HepG2 (cell line): ENCODE measurements at regions not wholly inside any gene's neighbourhood (a gene's known extent, or its start where the extent isn't known, plus 50 kb on each side); places are given as distances from the start of the nearest gene placed in this dataset.

ENCODE experiments used
- EP300 ChIP-seq, 3 experiments: sonication (generic) in 1 of 3; formaldehyde crosslinking in 1 of 3; IDR thresholded peaks; 2 replicates each; pipeline versions ENCODE4 v1.5.1 to v1.6.1; 2011 to 2020; ENCODE audit warnings: low read depth in 2 of 3, low read length in 2 of 3, borderline replicate concordance in 1 of 3, improper control_type of control experiment in 1 of 3, mild to moderate bottlenecking in 1 of 3, missing genetic modification reagents in 1 of 3, moderate library complexity in 1 of 3
- HOXA7 ChIP-seq: sonication (generic); formaldehyde crosslinking; IDR thresholded peaks from 2 replicates; pipeline ENCODE4 v1.8.1; 2022; ENCODE audit warnings: mild to moderate bottlenecking, missing genetic modification reagents, moderate library complexity
- POLR2AphosphoS5 ChIP-seq: IDR thresholded peaks from 2 replicates; pipeline ENCODE4 v1.6.1; 2012; ENCODE audit warnings: low read depth, low read length
- SMARCE1 ChIP-seq: fragments of 450-650 bp; IDR thresholded peaks from 2 replicates; pipeline ENCODE4 v1.6.1; 2017; ENCODE audit warnings: borderline replicate concordance

- TF ChIP-seq HOXA7 (CRISPR knock-in tag) (no peak), EP300 (IDR thresholded peaks at IDR 0.05; ENCODE audit: low read depth in 2 of 2, low read length in 2 of 2) (peak in 1 of 2 experiments; percentile 72; a peak in 2 of 4 replicates), EP300 (CRISPR knock-in tag; IDR thresholded peaks at IDR 0.05; ENCODE audit: borderline replicate concordance) (no peak), POLR2AphosphoS5 (no peak), SMARCE1 (no peak)
These were observed 102.2 kb downstream of the PSAT1 start for GRCh38 chr9:78399153-78399552.
